ENCODE measurements at regions not wholly inside any gene's neighbourhood (a gene's known extent, or its start where the extent isn't known, plus 50 kb on each side); places are given as distances from the start of the nearest gene placed in this dataset.

DNA sequence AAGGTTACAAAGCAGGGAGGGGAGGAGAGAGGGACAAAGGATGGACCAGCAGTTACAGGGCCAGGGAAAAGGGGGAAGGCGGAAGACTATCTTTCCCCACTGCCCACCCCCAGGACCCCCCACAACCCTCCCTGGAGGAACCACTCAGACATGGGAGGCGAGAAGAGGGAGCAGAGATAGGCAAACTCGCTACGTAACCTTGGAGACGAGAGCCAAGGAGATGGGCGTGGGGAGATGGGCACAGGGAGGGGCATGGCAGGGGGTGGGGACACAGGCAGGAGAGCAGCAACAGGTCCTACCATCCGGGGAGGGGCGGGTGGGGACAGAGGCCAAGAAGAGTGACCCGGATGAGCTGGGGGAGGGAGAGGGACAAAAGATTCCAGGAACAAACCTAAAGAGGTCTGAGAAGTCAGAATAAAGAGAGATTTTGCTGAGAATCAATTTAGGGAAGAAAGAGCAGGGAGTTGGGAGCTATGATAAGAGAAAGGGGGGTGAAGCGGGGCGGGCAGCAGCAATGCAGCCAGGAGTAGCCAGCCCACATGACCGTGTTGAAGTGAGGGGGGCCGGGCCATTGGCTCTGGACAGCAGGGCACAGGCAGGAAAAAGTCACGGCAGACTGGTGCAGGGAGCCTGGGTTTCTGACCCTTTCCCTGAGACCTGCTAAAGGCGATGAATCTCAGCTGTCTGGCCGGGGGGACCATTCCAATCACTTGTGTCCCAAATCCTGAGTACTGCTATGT, 128.4 kb downstream of the BUD13 start:
- H3K4me3 ChIP-seq (ENCODE audit: low read depth, low read length), result no peak overlapping the region
- CTCF ChIA-PET, result no interaction called here

GRCh38 chr11:116643521-116643920, 129.3 kb downstream of the BUD13 start:
- TF ChIP-seq, protein P1, sequence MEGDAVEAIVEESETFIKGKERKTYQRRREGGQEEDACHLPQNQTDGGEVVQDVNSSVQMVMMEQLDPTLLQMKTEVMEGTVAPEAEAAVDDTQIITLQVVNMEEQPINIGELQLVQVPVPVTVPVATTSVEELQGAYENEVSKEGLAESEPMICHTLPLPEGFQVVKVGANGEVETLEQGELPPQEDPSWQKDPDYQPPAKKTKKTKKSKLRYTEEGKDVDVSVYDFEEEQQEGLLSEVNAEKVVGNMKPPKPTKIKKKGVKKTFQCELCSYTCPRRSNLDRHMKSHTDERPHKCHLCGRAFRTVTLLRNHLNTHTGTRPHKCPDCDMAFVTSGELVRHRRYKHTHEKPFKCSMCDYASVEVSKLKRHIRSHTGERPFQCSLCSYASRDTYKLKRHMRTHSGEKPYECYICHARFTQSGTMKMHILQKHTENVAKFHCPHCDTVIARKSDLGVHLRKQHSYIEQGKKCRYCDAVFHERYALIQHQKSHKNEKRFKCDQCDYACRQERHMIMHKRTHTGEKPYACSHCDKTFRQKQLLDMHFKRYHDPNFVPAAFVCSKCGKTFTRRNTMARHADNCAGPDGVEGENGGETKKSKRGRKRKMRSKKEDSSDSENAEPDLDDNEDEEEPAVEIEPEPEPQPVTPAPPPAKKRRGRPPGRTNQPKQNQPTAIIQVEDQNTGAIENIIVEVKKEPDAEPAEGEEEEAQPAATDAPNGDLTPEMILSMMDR (IDR thresholded peaks at IDR 0.05; ENCODE audit: insufficient read depth in 1 of 2, low read depth in 1 of 2, low read length in 1 of 2, severe bottlenecking in 1 of 2, unreplicated experiment in 1 of 2), result no peak
- peaks cover 10% of the 10 kb centered on the region for H3K27me3 Mint-ChIP-seq (ENCODE audit: insufficient read depth, unreplicated experiment)
- BruUV-seq (replicated peaks), result no TSS peak
- Histone ChIP-seq H3K4me3 (ENCODE audit: low read depth, low read length) (no peak overlapping the region), H3K4me1 (no peaks in the 10 kb centered on the region), H3K9me3 (no peaks in the 10 kb centered on the region), H3K36me3 (ENCODE audit: control insufficient read depth, insufficient read depth, low read length) (no peaks in the 10 kb centered on the region), H3K27me3 (replicated peaks; ENCODE audit: control insufficient read depth, insufficient read depth, low read length) (no peaks in the 10 kb centered on the region)
- no peak for DNase-seq
- no peaks in the 10 kb centered on the region for H3K36me3 Mint-ChIP-seq (ENCODE audit: insufficient read depth, unreplicated experiment)
- H3K4me3 Mint-ChIP-seq (ENCODE audit: unreplicated experiment), result no peak overlapping the region
- intact Hi-C loops (cut with micrococcal nuclease; ENCODE audit: unreplicated experiment), result loop anchor here (5.0 kb wide), 1 partner anchor 366 kb away; no protein-coding TSS in a partner anchor
- no peaks in the 10 kb centered on the region for H3K9me3 Mint-ChIP-seq (ENCODE audit: unreplicated experiment)
- ChIA-PET POLR2A (no interaction called here), CTCF (no interaction called here)
- H3K4me1 Mint-ChIP-seq (ENCODE audit: low read depth, unreplicated experiment), result no peaks in the 10 kb centered on the region
- no peak overlapping the region for H3K27ac Mint-ChIP-seq (ENCODE audit: unreplicated experiment)

More for the DNA sequence above, 128.4 kb downstream of the BUD13 start:
- POLR2A ChIA-PET, result no interaction called here
- no TSS peak for BruUV-seq (replicated peaks)
- no peaks in the 10 kb centered on the region for H3K27me3 ChIP-seq (replicated peaks; ENCODE audit: control insufficient read depth, insufficient read depth, low read length)
- Mint-ChIP-seq H3K36me3 (ENCODE audit: insufficient read depth, unreplicated experiment) (no peaks in the 10 kb centered on the region), H3K27me3 (ENCODE audit: insufficient read depth, unreplicated experiment) (peaks cover 10% of the 10 kb centered on the region), H3K27ac (ENCODE audit: unreplicated experiment) (no peak overlapping the region), H3K9me3 (ENCODE audit: unreplicated experiment) (no peaks in the 10 kb centered on the region), H3K4me1 (ENCODE audit: low read depth, unreplicated experiment) (no peaks in the 10 kb centered on the region), H3K4me3 (ENCODE audit: unreplicated experiment) (no peak overlapping the region)
- no peaks in the 10 kb centered on the region for H3K9me3 ChIP-seq
- no peaks in the 10 kb centered on the region for H3K4me1 ChIP-seq
- H3K36me3 ChIP-seq (ENCODE audit: control insufficient read depth, insufficient read depth, low read length), result no peaks in the 10 kb centered on the region
- intact Hi-C loops (cut with micrococcal nuclease; ENCODE audit: unreplicated experiment), result loop anchor here (5.0 kb wide), 1 partner anchor 367 kb away; no protein-coding TSS in a partner anchor
- TF ChIP-seq, protein P1 (IDR thresholded peaks at IDR 0.05; ENCODE audit: insufficient read depth in 1 of 2, low read depth in 1 of 2, low read length in 1 of 2, severe bottlenecking in 1 of 2, unreplicated experiment in 1 of 2), result no peak
- DNase-seq, result no peak

DNA sequence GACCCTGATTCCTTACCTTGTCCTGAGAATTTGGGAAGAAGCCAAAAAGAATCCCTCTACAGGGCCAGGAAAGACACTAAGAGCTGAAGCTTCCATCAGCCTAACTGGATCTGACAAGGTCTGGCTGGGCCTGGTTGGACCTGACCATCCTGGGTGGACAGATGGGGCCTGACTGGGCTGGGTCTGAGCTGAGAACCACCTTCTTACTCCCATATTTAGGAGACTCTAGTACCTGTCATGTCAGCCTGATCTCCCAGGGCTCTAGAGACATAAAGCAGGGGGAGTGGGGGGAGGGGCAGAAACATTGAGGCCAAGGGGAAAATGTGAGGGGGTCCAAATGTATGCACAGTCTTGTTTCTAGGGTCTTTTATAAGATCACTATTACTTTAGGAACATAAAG, 129.9 kb downstream of the BUD13 start:
- peaks cover 10% of the 10 kb centered on the region for H3K27me3 Mint-ChIP-seq (ENCODE audit: insufficient read depth, unreplicated experiment)
- no peaks in the 10 kb centered on the region for H3K9me3 ChIP-seq
- TF ChIP-seq, protein P1 (IDR thresholded peaks at IDR 0.05; ENCODE audit: insufficient read depth in 1 of 2, low read depth in 1 of 2, low read length in 1 of 2, severe bottlenecking in 1 of 2, unreplicated experiment in 1 of 2), result no peak
- H3K4me1 Mint-ChIP-seq (ENCODE audit: low read depth, unreplicated experiment), result no peaks in the 10 kb centered on the region
- H3K9me3 Mint-ChIP-seq (ENCODE audit: unreplicated experiment), result no peaks in the 10 kb centered on the region
- CTCF ChIA-PET, result interaction anchor here (2.1 kb wide), 1 partner anchor 129 kb away, joined by 16 read pairs; no protein-coding TSS in a partner anchor
- no peaks in the 10 kb centered on the region for H3K36me3 ChIP-seq (ENCODE audit: control insufficient read depth, insufficient read depth, low read length)
- H3K4me1 ChIP-seq, result no peaks in the 10 kb centered on the region
- H3K27me3 ChIP-seq (replicated peaks; ENCODE audit: control insufficient read depth, insufficient read depth, low read length), result no peaks in the 10 kb centered on the region
- H3K4me3 Mint-ChIP-seq (ENCODE audit: unreplicated experiment), result no peak overlapping the region
- POLR2A ChIA-PET, result no interaction called here
- H3K4me3 ChIP-seq (ENCODE audit: low read depth, low read length), result no peak overlapping the region
- H3K27ac Mint-ChIP-seq (ENCODE audit: unreplicated experiment), result no peak overlapping the region
- no peaks in the 10 kb centered on the region for H3K36me3 Mint-ChIP-seq (ENCODE audit: insufficient read depth, unreplicated experiment)
- intact Hi-C loops (cut with micrococcal nuclease; ENCODE audit: unreplicated experiment), result loop anchor here (5.0 kb wide), 1 partner anchor 366 kb away; no protein-coding TSS in a partner anchor
- no peak for DNase-seq
- BruUV-seq (replicated peaks), result no TSS peak

All from Caco-2 (cell line).